CD14-positive monocyte (primary cell): ENCODE measurements at regions not wholly inside any gene's neighbourhood (a gene's known extent, or its start where the extent isn't known, plus 50 kb on each side); places are given as distances from the start of the nearest gene placed in this dataset.

Experiments
- DNase-seq, 3 donors: peaks; one replicate each; pipeline ENCODE4 v3.0.0-alpha.2; 2011 to 2022
- H2AFZ ChIP-seq: 2 replicates; pipeline ENCODE4 v1.6.0; 2012; ENCODE audit warnings: mild to moderate bottlenecking, low read depth, low read length, inconsistent platforms; ENCODE audit not compliant: insufficient read depth, poor library complexity, severe bottlenecking
- H3K27ac ChIP-seq, 2 donors: 1 replicate in 1 of 2; 2 replicates in 1 of 2; pipeline ENCODE4 v1.5.1; 2012 to 2013; ENCODE audit warnings: low read length in 2 of 2, control low read depth in 1 of 2, inconsistent platforms in 1 of 2, low read depth in 1 of 2, mild to moderate bottlenecking in 1 of 2
- H3K27me3 ChIP-seq, 2 donors: one replicate each; pipeline versions ENCODE4 v1.6.0 to v1.6.1; 2011 to 2013; ENCODE audit warnings: low read length in 2 of 2; ENCODE audit not compliant: control insufficient read depth in 2 of 2, insufficient read depth in 2 of 2
- H3K36me3 ChIP-seq, 2 donors: replicated peaks in 1 of 2; 1 replicate in 1 of 2; 2 replicates in 1 of 2; pipeline versions ENCODE4 v1.5.1 to v1.6.1; 2012 to 2013; ENCODE audit warnings: low read length in 2 of 2, control low read depth in 1 of 2, inconsistent platforms in 1 of 2, mild to moderate bottlenecking in 1 of 2; ENCODE audit not compliant: insufficient read depth in 2 of 2, control insufficient read depth in 1 of 2
- H3K4me1 ChIP-seq, 2 donors: 1 replicate in 1 of 2; 2 replicates in 1 of 2; pipeline versions ENCODE4 v1.5.1 to v1.6.1; 2012 to 2013; ENCODE audit warnings: low read length in 2 of 2, control low read depth in 1 of 2, inconsistent platforms in 1 of 2, mild to moderate bottlenecking in 1 of 2, moderate library complexity in 1 of 2; ENCODE audit not compliant: insufficient read depth in 2 of 2, control insufficient read depth in 1 of 2
- H3K4me2 ChIP-seq: replicated peaks from 2 replicates; pipeline ENCODE3; 2012; ENCODE audit warnings: low read length, moderate library complexity, mild to moderate bottlenecking; ENCODE audit not compliant: poor library complexity, severe bottlenecking; ENCODE audit errors: extremely low read depth
- H3K4me3 ChIP-seq, 3 experiments: fragments of 200-600 bp in 1 of 3; sonication (generic) in 1 of 3; replicated peaks in 1 of 3; 1 replicate in 2 of 3; 2 replicates in 1 of 3; pipeline ENCODE4 v1.5.1; 2011 to 2013; ENCODE audit warnings: low read length in 3 of 3, mild to moderate bottlenecking in 3 of 3, control low read depth in 2 of 3, low read depth in 2 of 3, inconsistent platforms in 1 of 3, moderate library complexity in 1 of 3
- H3K79me2 ChIP-seq: 2 replicates; pipeline ENCODE4 v1.6.0; 2012; ENCODE audit warnings: mild to moderate bottlenecking, control low read depth, inconsistent platforms, low read length, moderate library complexity; ENCODE audit not compliant: insufficient read depth
- H3K9ac ChIP-seq: 2 replicates; pipeline ENCODE4 v1.6.0; 2017; ENCODE audit warnings: low read length, mild to moderate bottlenecking; ENCODE audit not compliant: insufficient read depth, poor library complexity, severe bottlenecking
- H3K9me3 ChIP-seq, 2 donors: replicated peaks in 1 of 2; 1 replicate in 1 of 2; 2 replicates in 1 of 2; pipeline versions ENCODE4 v1.5.1 to v1.6.1; 2012 to 2013; ENCODE audit warnings: low read length in 2 of 2, control low read depth in 1 of 2; ENCODE audit not compliant: control insufficient read depth in 1 of 2, insufficient read depth in 1 of 2
- H4K20me1 ChIP-seq: 2 replicates; pipeline ENCODE4 v1.6.0; 2012; ENCODE audit warnings: mild to moderate bottlenecking, low read length, control low read depth, moderate library complexity; ENCODE audit not compliant: insufficient read depth
- H3K27ac Mint-ChIP-seq, 7 donors: one replicate each; pipeline ENCODE4 v1.8.0; 2020; ENCODE audit warnings: mild to moderate bottlenecking in 7 of 7, mixed read lengths in 7 of 7, moderate library complexity in 6 of 7, inconsistent platforms in 2 of 7
- H3K27me3 Mint-ChIP-seq, 3 donors: one replicate each; pipeline ENCODE4 v1.8.0; 2021 to 2022; ENCODE audit warnings: low read depth in 3 of 3, mild to moderate bottlenecking in 3 of 3, mixed read lengths in 3 of 3, moderate library complexity in 3 of 3, inconsistent platforms in 1 of 3
- H3K36me3 Mint-ChIP-seq, 2 donors: one replicate each; pipeline ENCODE4 v1.8.0; 2020; ENCODE audit warnings: mixed read lengths in 2 of 2, inconsistent platforms in 1 of 2, mild to moderate bottlenecking in 1 of 2
- H3K4me1 Mint-ChIP-seq: one replicate; pipeline ENCODE4 v1.8.0; 2020; ENCODE audit warnings: mild to moderate bottlenecking, mixed read lengths
- H3K4me3 Mint-ChIP-seq, 2 donors: one replicate each; pipeline ENCODE4 v1.8.0; 2020; ENCODE audit warnings: mild to moderate bottlenecking in 2 of 2, mixed read lengths in 2 of 2, moderate library complexity in 1 of 2
- H3K9me3 Mint-ChIP-seq, 7 donors: one replicate each; pipeline ENCODE4 v1.8.0; 2020 to 2022; ENCODE audit warnings: mixed read lengths in 7 of 7, mild to moderate bottlenecking in 6 of 7, moderate library complexity in 6 of 7, inconsistent platforms in 2 of 7
- WGBS: methylation state at CpG from one replicate; pipeline ENCODE4 v1.1.5; 2013; ENCODE audit warnings: missing lambda C conversion rate; ENCODE audit not compliant: insufficient coverage; 5-methylcytosine and 5-hydroxymethylcytosine counted together
- intact Hi-C, 2 donors: fragments of 100-400 bp; cut with micrococcal nuclease; formaldehyde crosslinking; loops; one replicate each; pipeline versions ENCODE4 v1.15.0 to v1.15.1; 2023
- TF ChIP-seq, protein P1 (sequence below): fragments of 200-600 bp; IDR thresholded peaks from one replicate; pipeline ENCODE4 v1.8.0; 2022; ENCODE audit warnings: antibody characterized with exemption, mild to moderate bottlenecking

DNA sequence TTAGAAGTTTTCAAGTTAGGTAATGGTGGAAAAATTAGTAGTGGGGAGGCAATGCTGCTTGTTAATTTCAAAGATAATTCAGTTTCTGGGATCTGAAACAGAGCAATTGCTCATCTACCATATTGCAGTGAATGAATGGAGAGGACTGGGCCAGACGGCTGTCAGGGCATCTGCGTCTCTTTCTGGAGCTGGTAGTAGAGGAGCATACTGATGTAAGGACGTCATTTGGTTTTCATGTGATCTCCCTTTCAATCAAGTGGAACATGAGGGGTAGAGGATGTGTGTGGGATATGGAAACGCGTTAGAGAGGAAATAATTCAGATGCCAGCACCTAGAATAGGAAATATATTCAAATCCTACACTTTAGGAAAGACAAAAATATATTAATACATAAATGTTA, 490.3 kb downstream of the ADCYAP1 start:
- H3K36me3 Mint-ChIP-seq, result no peaks in the 10 kb centered on the region
- 100% methylated on average over 2 of the region's 5 CpGs for WGBS
- no peaks in the 10 kb centered on the region for H3K4me1 Mint-ChIP-seq
- no peak overlapping the region for H3K4me3 ChIP-seq
- no peaks in the 10 kb centered on the region for H3K27me3 Mint-ChIP-seq
- DNase-seq, result no peak
- no peaks in the 10 kb centered on the region for H3K9me3 ChIP-seq
- H2AFZ ChIP-seq, result no peak overlapping the region
- H3K4me3 Mint-ChIP-seq, result no peak overlapping the region
- no peak overlapping the region for H3K9ac ChIP-seq
- H3K27ac ChIP-seq, result no peak overlapping the region
- intact Hi-C loops, result no loop called here
- no peaks in the 10 kb centered on the region for H3K79me2 ChIP-seq
- no peak overlapping the region for H3K27ac Mint-ChIP-seq
- TF ChIP-seq, protein P1, sequence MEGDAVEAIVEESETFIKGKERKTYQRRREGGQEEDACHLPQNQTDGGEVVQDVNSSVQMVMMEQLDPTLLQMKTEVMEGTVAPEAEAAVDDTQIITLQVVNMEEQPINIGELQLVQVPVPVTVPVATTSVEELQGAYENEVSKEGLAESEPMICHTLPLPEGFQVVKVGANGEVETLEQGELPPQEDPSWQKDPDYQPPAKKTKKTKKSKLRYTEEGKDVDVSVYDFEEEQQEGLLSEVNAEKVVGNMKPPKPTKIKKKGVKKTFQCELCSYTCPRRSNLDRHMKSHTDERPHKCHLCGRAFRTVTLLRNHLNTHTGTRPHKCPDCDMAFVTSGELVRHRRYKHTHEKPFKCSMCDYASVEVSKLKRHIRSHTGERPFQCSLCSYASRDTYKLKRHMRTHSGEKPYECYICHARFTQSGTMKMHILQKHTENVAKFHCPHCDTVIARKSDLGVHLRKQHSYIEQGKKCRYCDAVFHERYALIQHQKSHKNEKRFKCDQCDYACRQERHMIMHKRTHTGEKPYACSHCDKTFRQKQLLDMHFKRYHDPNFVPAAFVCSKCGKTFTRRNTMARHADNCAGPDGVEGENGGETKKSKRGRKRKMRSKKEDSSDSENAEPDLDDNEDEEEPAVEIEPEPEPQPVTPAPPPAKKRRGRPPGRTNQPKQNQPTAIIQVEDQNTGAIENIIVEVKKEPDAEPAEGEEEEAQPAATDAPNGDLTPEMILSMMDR, result no peak
- no peaks in the 10 kb centered on the region for H4K20me1 ChIP-seq
- H3K36me3 ChIP-seq, result no peaks in the 10 kb centered on the region
- H3K4me2 ChIP-seq, result no peak overlapping the region
- no peaks in the 10 kb centered on the region for H3K4me1 ChIP-seq
- H3K27me3 ChIP-seq, result no peaks in the 10 kb centered on the region
- peaks cover 0 to 7% (median 2%) of the 10 kb centered on the region in 7 donors for H3K9me3 Mint-ChIP-seq

DNA sequence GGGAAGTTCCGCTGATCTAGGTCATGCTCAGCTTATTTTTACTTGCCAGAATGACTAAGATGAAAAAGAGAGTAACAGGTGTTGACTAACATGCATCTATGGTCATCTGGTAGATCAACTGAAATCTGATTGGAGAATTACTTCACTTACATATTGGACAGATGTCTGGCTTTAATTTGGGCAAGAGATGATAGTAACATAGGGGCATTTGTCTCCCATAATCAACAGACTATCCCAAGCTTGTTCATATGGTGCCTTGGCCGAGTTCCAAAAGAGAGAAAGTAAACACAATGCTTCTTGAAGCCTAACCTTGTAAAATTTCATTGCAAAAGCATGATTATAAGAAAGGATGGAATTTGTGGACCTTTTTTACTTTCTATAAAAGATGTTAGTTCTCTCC, 503.7 kb downstream of the ADCYAP1 start:
- H3K4me1 ChIP-seq, result no peaks in the 10 kb centered on the region
- no peaks in the 10 kb centered on the region for H3K27me3 ChIP-seq
- Mint-ChIP-seq H3K27me3 (no peaks in the 10 kb centered on the region), H3K4me1 (no peaks in the 10 kb centered on the region), H3K9me3 (peaks cover 0 to 6% (median 3%) of the 10 kb centered on the region in 7 donors), H3K36me3 (no peaks in the 10 kb centered on the region), H3K27ac (no peak overlapping the region), H3K4me3 (no peak overlapping the region)
- no peaks in the 10 kb centered on the region for H3K9me3 ChIP-seq
- H2AFZ ChIP-seq, result no peak overlapping the region
- no peaks in the 10 kb centered on the region for H3K36me3 ChIP-seq
- H4K20me1 ChIP-seq, result no peaks in the 10 kb centered on the region
- no peak overlapping the region for H3K4me2 ChIP-seq
- DNase-seq, result no peak
- no CpG with 5 or more reads among the region's 2 CpGs for WGBS
- H3K4me3 ChIP-seq, result no peak overlapping the region
- H3K9ac ChIP-seq, result no peak overlapping the region
- TF ChIP-seq, protein P1, result no peak
- intact Hi-C loops, result no loop called here
- no peaks in the 10 kb centered on the region for H3K79me2 ChIP-seq
- H3K27ac ChIP-seq, result no peak overlapping the region
